Panc1 (cell line): ENCODE measurements at regions not wholly inside any gene's neighbourhood (a gene's known extent, or its start where the extent isn't known, plus 50 kb on each side); places are given as distances from the start of the nearest gene placed in this dataset.

ENCODE experiments used
- ATAC-seq: fragments of 200-7000 bp; cut with Tn5 transposase; 2 replicates; pipeline ENCODE4 v1.9.1; 2020; ENCODE audit warnings: mild to moderate bottlenecking, moderate library complexity
- BruUV-seq: library from RNA; stranded (reverse); fragments of 400-500 nt; replicated peaks from 2 replicates; lab custom pipeline; 2021; lab: Mats Ljungman, UMichigan
- CTCF ChIA-PET: fragments of 300-600 bp; sonication (Branson Sonifier 250); formaldehyde crosslinking; loops from one replicate; lab custom pipeline; 2022; ENCODE audit warnings: antibody characterized with exemption; lab: Charles Lee
- POLR2A ChIA-PET: fragments of 300-600 bp; sonication (Branson Sonifier 250); formaldehyde crosslinking; loops from one replicate; lab custom pipeline; 2022; ENCODE audit warnings: antibody characterized with exemption; lab: Charles Lee
- DNase-seq: peaks from one replicate; pipeline ENCODE4 v3.0.0-alpha.2; 2010; ENCODE audit warnings: low read depth, low spot score
- H3K27ac ChIP-seq: 2 replicates; pipeline ENCODE4 v1.5.1; 2011; ENCODE audit warnings: mild to moderate bottlenecking, low read length, inconsistent platforms
- H3K27me3 ChIP-seq: fragments of 200-500 bp; sonication (Bioruptor generic); 2 replicates; pipeline ENCODE4 v1.6.0; 2014; ENCODE audit warnings: low read length, inconsistent platforms; ENCODE audit not compliant: control insufficient read depth, insufficient read depth
- H3K36me3 ChIP-seq: fragments of 200-500 bp; sonication (Bioruptor generic); 2 replicates; pipeline ENCODE4 v1.5.1; 2014; ENCODE audit warnings: inconsistent platforms, mild to moderate bottlenecking, low read length, moderate library complexity; ENCODE audit not compliant: control insufficient read depth, insufficient read depth
- H3K4me1 ChIP-seq: 2 replicates; pipeline ENCODE4 v1.5.1; 2011; ENCODE audit warnings: inconsistent platforms, mild to moderate bottlenecking, low read length, moderate library complexity; ENCODE audit not compliant: control insufficient read depth, insufficient read depth
- H3K4me3 ChIP-seq, 2 experiments: 2 replicates each; pipeline ENCODE4 v1.5.1; 2011 to 2012; ENCODE audit warnings: low read depth in 2 of 2, low read length in 2 of 2, mild to moderate bottlenecking in 2 of 2, inconsistent platforms in 1 of 2, moderate library complexity in 1 of 2
- H3K9me3 ChIP-seq: fragments of 200-500 bp; sonication (Bioruptor generic); 2 replicates; pipeline ENCODE4 v1.5.1; 2014; ENCODE audit warnings: low read depth, mild to moderate bottlenecking, inconsistent platforms, low read length, moderate library complexity; ENCODE audit not compliant: control insufficient read depth, insufficient read depth
- POLR2AphosphoS5 ChIP-seq: IDR thresholded peaks from 2 replicates; pipeline ENCODE4 v1.6.1; 2012; ENCODE audit warnings: mild to moderate bottlenecking, low read depth, low read length, moderate library complexity
- SIN3A ChIP-seq: IDR thresholded peaks from 2 replicates; pipeline ENCODE4 v1.6.1; 2012; ENCODE audit warnings: low read depth, mild to moderate bottlenecking, low read length, moderate library complexity, borderline replicate concordance; ENCODE audit not compliant: insufficient read depth
- TCF7L2 ChIP-seq: IDR thresholded peaks from 2 replicates; pipeline ENCODE4 v1.6.1; 2011; ENCODE audit warnings: mild to moderate bottlenecking, low read depth, low read length, inconsistent platforms
- in situ Hi-C: cut with HindIII; loops from 2 replicates; pipeline ENCODE4 v1.10.0; 2016; ENCODE audit warnings: low sequenced_read_pairs, low pct_unique_long_range_greater_than_20kb
- intact Hi-C: fragments of 100-400 bp; cut with micrococcal nuclease; formaldehyde crosslinking; loops from one replicate; pipeline ENCODE4 v1.10.0; 2022; ENCODE audit not compliant: unreplicated experiment
- TF ChIP-seq, protein P1 (sequence below), 2 experiments: IDR thresholded peaks; 2 replicates each; pipeline ENCODE4 v1.6.1; 2011 to 2012; ENCODE audit warnings: low read depth in 2 of 2, control low read depth in 1 of 2, low read length in 1 of 2, mild to moderate bottlenecking in 1 of 2, moderate library complexity in 1 of 2; ENCODE audit not compliant: insufficient read depth in 1 of 2
- TF ChIP-seq, protein P2 (sequence below): fragments of 450-650 bp; IDR thresholded peaks from 2 replicates; pipeline ENCODE4 v1.5.1; 2017; ENCODE audit warnings: mild to moderate bottlenecking

DNA sequence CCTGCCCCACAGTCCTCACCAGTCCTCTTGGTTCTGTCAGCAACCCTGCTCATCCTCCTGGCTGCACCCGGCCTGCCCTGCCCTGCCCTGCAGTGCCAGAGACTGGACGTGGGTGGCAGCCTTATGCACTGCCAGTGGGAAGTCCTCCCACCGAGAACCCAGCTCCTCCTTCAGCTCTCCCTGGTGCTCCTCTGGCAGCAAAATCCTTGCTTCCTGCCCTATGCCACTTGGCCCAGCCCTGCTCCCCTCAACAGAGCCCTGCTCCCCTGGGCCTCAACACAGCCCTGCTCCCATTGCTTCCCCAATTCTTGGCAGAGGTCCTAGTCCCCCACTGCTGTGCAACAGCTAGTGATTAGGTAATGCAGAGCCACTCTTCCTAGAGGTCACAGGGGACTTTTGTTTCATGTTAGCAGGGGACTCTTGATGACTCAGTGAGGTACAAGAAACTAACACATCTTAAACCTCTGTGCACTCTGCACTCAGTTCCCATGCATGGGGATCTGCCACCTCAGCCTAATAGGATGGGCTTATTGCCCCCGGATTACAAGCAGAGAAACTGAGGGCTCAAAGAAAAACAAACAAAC, 58.0 kb upstream of the EDAR start:
- no peaks in the 10 kb centered on the region; the same call in 1 of the 2 replicates for H3K27me3 ChIP-seq
- no peak overlapping the region for H3K4me3 ChIP-seq
- intact Hi-C loops, result no loop called here
- H3K9me3 ChIP-seq, result no peaks in the 10 kb centered on the region
- no peak overlapping the region for H3K27ac ChIP-seq
- no peaks in the 10 kb centered on the region for H3K36me3 ChIP-seq
- DNase-seq (no peak), ATAC-seq (peak; percentile 79; the same call in 1 of the 2 replicates)
- in situ Hi-C loops, result no loop called here
- no TSS peak for BruUV-seq
- no peaks in the 10 kb centered on the region; the same call in 1 of the 2 replicates for H3K4me1 ChIP-seq
- POLR2A ChIA-PET, result no interaction called here
- TF ChIP-seq, protein P1, sequence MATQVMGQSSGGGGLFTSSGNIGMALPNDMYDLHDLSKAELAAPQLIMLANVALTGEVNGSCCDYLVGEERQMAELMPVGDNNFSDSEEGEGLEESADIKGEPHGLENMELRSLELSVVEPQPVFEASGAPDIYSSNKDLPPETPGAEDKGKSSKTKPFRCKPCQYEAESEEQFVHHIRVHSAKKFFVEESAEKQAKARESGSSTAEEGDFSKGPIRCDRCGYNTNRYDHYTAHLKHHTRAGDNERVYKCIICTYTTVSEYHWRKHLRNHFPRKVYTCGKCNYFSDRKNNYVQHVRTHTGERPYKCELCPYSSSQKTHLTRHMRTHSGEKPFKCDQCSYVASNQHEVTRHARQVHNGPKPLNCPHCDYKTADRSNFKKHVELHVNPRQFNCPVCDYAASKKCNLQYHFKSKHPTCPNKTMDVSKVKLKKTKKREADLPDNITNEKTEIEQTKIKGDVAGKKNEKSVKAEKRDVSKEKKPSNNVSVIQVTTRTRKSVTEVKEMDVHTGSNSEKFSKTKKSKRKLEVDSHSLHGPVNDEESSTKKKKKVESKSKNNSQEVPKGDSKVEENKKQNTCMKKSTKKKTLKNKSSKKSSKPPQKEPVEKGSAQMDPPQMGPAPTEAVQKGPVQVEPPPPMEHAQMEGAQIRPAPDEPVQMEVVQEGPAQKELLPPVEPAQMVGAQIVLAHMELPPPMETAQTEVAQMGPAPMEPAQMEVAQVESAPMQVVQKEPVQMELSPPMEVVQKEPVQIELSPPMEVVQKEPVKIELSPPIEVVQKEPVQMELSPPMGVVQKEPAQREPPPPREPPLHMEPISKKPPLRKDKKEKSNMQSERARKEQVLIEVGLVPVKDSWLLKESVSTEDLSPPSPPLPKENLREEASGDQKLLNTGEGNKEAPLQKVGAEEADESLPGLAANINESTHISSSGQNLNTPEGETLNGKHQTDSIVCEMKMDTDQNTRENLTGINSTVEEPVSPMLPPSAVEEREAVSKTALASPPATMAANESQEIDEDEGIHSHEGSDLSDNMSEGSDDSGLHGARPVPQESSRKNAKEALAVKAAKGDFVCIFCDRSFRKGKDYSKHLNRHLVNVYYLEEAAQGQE (IDR thresholded peaks at IDR 0.05; ENCODE audit: insufficient read depth in 1 of 2, low read depth in 2 of 2, low read length in 1 of 2), result no peak
- TF ChIP-seq SIN3A (no peak), TCF7L2 (no peak), POLR2AphosphoS5 (no peak)
- TF ChIP-seq, protein P2, sequence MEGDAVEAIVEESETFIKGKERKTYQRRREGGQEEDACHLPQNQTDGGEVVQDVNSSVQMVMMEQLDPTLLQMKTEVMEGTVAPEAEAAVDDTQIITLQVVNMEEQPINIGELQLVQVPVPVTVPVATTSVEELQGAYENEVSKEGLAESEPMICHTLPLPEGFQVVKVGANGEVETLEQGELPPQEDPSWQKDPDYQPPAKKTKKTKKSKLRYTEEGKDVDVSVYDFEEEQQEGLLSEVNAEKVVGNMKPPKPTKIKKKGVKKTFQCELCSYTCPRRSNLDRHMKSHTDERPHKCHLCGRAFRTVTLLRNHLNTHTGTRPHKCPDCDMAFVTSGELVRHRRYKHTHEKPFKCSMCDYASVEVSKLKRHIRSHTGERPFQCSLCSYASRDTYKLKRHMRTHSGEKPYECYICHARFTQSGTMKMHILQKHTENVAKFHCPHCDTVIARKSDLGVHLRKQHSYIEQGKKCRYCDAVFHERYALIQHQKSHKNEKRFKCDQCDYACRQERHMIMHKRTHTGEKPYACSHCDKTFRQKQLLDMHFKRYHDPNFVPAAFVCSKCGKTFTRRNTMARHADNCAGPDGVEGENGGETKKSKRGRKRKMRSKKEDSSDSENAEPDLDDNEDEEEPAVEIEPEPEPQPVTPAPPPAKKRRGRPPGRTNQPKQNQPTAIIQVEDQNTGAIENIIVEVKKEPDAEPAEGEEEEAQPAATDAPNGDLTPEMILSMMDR, result no peak; the same call in 1 of the 2 replicates
- CTCF ChIA-PET, result no interaction called here

DNA sequence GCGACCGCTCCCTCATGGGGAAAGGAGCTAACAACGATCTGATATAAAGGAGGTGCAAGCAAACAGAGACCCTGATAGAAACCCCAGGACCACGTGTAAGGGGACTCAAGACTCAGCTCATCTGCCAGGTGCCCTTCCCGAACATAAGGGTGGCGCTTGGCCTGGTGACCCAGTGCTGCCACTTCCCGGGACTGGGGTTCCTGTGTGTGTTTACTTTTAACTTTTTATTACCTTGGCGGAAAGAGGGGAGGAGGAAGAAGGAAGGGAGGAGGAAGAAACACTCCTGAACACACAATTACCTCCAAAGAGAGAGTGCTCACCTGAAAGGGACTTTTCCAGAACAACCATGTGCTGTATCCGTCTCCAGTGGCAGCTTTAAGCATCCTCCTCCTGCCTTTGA, 56.5 kb upstream of the EDAR start:
- DNase-seq (no peak), ATAC-seq (no peak)
- no peaks in the 10 kb centered on the region for H3K9me3 ChIP-seq
- POLR2A ChIA-PET, result no interaction called here
- H3K27me3 ChIP-seq, result no peaks in the 10 kb centered on the region; the same call in 1 of the 2 replicates
- TF ChIP-seq, protein P2, result no peak
- no peak for TF ChIP-seq TCF7L2
- TF ChIP-seq SIN3A, result no peak
- TF ChIP-seq POLR2AphosphoS5, result no peak
- TF ChIP-seq, protein P1 (IDR thresholded peaks at IDR 0.05; ENCODE audit: insufficient read depth in 1 of 2, low read depth in 2 of 2, low read length in 1 of 2), result no peak
- no peaks in the 10 kb centered on the region for H3K36me3 ChIP-seq
- no TSS peak for BruUV-seq
- H3K27ac ChIP-seq, result no peak overlapping the region
- CTCF ChIA-PET, result no interaction called here
- in situ Hi-C loops, result no loop called here
- intact Hi-C loops, result no loop called here
- H3K4me1 ChIP-seq, result no peaks in the 10 kb centered on the region; the same call in 1 of the 2 replicates
- H3K4me3 ChIP-seq, result no peak overlapping the region
